ENCODE measurements at regions not wholly inside any gene's neighbourhood (a gene's known extent, or its start where the extent isn't known, plus 50 kb on each side); places are given as distances from the start of the nearest gene placed in this dataset.

DNA sequence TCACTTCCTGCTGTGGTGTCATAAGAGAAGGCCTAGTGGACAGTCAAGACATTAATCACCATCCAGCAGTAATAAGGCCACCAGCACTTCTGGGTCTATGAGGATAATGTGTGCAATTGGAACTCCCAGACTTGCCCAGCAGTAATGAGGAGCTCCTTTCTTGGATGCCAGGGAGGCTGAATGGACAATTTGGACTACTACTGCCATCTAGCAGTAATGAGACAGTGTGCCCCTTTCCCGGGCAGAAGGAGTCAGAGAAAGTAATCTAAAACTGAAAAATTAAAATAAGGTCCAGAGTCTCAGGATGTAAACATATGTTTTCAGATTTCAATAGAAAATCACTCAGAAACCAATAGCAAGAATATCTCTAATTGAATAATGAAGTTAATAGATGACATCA lies 400.4 kb downstream of the CDC14C start:
- no peak for DNase-seq (ENCODE audit: low read depth, low spot score)
- H3K4me3 ChIP-seq (ENCODE audit: insufficient read length, low read depth), result no peak overlapping the region
- H3K9me3 ChIP-seq (ENCODE audit: insufficient read depth, low read length), result no peaks in the 10 kb centered on the region
- no peaks in the 10 kb centered on the region for H3K4me1 ChIP-seq (ENCODE audit: insufficient read depth, insufficient read length)
- TF ChIP-seq YY1 (IDR thresholded peaks at IDR 0.05; ENCODE audit: insufficient read depth, insufficient read length), result no peak
- TF ChIP-seq ZNF274 (IDR thresholded peaks at IDR 0.05; ENCODE audit: low read depth, low read length), result no peak
- no peak for TF ChIP-seq SUZ12 (IDR thresholded peaks at IDR 0.05; ENCODE audit: extremely low read depth, insufficient read depth, insufficient read length)
- no peak overlapping the region for H3K9ac ChIP-seq (ENCODE audit: insufficient read length, low read depth)
- no peaks in the 10 kb centered on the region for H3K36me3 ChIP-seq (ENCODE audit: insufficient read depth, insufficient read length, low read length)
- H3K27me3 ChIP-seq (ENCODE audit: insufficient read depth, insufficient read length), result no peaks in the 10 kb centered on the region

DNA sequence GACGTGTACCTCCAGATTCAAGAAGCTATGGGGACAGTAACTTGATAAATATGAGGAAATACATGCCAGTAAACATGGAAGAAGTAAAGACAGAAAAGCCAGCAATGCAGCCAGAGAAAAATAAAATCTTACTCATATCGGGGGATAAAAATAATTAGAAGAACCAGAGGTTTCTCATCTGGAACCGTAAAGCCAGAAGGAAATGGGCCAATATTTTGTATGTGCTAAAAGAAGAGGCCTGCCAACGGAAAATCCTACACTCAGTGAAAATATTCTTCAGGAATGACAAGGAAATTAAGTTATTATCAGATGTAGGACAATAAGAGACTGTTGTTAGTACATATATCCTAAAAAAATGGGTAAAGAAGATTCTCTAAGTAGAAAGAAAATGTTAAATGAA lies 401.2 kb downstream of the CDC14C start:
- Histone ChIP-seq H3K9ac (ENCODE audit: insufficient read length, low read depth) (no peak overlapping the region), H3K9me3 (ENCODE audit: insufficient read depth, low read length) (no peaks in the 10 kb centered on the region), H3K4me3 (ENCODE audit: insufficient read length, low read depth) (no peak overlapping the region), H3K36me3 (ENCODE audit: insufficient read depth, insufficient read length, low read length) (no peaks in the 10 kb centered on the region), H3K27me3 (ENCODE audit: insufficient read depth, insufficient read length) (no peaks in the 10 kb centered on the region), H3K4me1 (ENCODE audit: insufficient read depth, insufficient read length) (no peaks in the 10 kb centered on the region)
- TF ChIP-seq ZNF274 (IDR thresholded peaks at IDR 0.05; ENCODE audit: low read depth, low read length) (no peak), YY1 (IDR thresholded peaks at IDR 0.05; ENCODE audit: insufficient read depth, insufficient read length) (no peak), SUZ12 (IDR thresholded peaks at IDR 0.05; ENCODE audit: extremely low read depth, insufficient read depth, insufficient read length) (no peak)
- no peak for DNase-seq (ENCODE audit: low read depth, low spot score)

DNA sequence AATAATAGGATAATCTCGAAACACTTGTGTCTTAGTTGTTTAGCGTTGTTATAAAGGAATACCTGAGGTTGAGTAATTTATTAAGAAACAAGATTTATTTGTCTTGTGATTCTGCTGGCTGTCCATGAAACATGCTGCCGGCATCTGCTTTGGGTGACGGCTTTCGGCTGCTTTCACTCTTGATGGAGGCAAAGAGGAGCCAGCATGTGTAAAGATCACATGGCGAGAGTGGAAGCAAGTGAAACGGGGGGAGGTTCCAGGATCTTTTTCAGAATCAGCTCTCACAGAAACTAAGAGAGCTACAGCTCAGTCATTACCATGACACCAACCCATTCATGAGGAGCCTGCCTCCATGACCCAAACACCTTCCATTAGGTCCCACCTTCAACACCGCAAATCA lies 402.8 kb downstream of the CDC14C start:
- no peaks in the 10 kb centered on the region for H3K9me3 ChIP-seq (ENCODE audit: insufficient read depth, low read length)
- H3K9ac ChIP-seq (ENCODE audit: insufficient read length, low read depth), result no peak overlapping the region
- no peaks in the 10 kb centered on the region for H3K4me1 ChIP-seq (ENCODE audit: insufficient read depth, insufficient read length)
- no peaks in the 10 kb centered on the region for H3K27me3 ChIP-seq (ENCODE audit: insufficient read depth, insufficient read length)
- TF ChIP-seq SUZ12 (IDR thresholded peaks at IDR 0.05; ENCODE audit: extremely low read depth, insufficient read depth, insufficient read length), result no peak
- TF ChIP-seq YY1 (IDR thresholded peaks at IDR 0.05; ENCODE audit: insufficient read depth, insufficient read length), result no peak
- no peak for TF ChIP-seq ZNF274 (IDR thresholded peaks at IDR 0.05; ENCODE audit: low read depth, low read length)
- no peak for DNase-seq (ENCODE audit: low read depth, low spot score)
- no peak overlapping the region for H3K4me3 ChIP-seq (ENCODE audit: insufficient read length, low read depth)
- H3K36me3 ChIP-seq (ENCODE audit: insufficient read depth, insufficient read length, low read length), result no peaks in the 10 kb centered on the region

DNA sequence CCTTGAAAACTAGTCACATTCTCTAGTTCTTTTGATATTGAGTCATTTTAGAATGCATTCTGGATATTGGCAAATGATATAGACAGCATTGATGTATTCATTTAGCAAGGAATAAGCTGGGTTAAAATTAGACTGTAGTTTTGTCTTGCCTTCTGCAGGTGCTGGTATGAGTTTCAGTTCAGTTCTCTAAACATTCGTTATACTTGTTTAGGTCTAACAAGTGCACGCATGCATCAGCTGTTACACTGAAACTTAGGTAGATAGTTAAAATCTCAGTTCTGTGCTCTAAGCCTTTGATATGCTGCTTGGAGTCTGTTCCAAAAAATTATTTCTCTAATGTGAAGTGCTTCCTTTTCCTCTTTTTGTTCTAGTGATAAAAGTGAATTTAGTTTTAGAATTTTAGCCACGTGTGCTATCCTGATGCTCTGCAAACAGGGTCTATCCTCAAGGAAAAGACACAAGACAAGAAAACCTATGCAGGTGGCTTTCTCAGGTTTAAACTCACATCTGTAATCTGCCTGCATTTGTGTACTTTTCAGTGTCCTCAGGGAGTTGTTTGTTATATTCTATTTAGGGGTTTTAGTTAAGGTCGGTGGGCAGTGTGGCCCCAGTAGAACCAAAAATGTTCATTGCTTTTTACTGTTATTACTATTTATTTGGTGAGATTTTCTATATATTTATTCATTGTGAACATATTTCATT lies 409.0 kb downstream of the CDC14C start:
- H3K9ac ChIP-seq (ENCODE audit: insufficient read length, low read depth), result no peak overlapping the region
- no peak overlapping the region for H3K4me3 ChIP-seq (ENCODE audit: insufficient read length, low read depth)
- no peaks in the 10 kb centered on the region for H3K27me3 ChIP-seq (ENCODE audit: insufficient read depth, insufficient read length)
- no peaks in the 10 kb centered on the region for H3K4me1 ChIP-seq (ENCODE audit: insufficient read depth, insufficient read length)
- TF ChIP-seq ZNF274 (IDR thresholded peaks at IDR 0.05; ENCODE audit: low read depth, low read length), result no peak
- TF ChIP-seq YY1 (IDR thresholded peaks at IDR 0.05; ENCODE audit: insufficient read depth, insufficient read length), result no peak
- no peak for TF ChIP-seq SUZ12 (IDR thresholded peaks at IDR 0.05; ENCODE audit: extremely low read depth, insufficient read depth, insufficient read length)
- no peak for DNase-seq (ENCODE audit: low read depth, low spot score)
- no peaks in the 10 kb centered on the region for H3K36me3 ChIP-seq (ENCODE audit: insufficient read depth, insufficient read length, low read length)
- H3K9me3 ChIP-seq (ENCODE audit: insufficient read depth, low read length), result no peaks in the 10 kb centered on the region

DNA sequence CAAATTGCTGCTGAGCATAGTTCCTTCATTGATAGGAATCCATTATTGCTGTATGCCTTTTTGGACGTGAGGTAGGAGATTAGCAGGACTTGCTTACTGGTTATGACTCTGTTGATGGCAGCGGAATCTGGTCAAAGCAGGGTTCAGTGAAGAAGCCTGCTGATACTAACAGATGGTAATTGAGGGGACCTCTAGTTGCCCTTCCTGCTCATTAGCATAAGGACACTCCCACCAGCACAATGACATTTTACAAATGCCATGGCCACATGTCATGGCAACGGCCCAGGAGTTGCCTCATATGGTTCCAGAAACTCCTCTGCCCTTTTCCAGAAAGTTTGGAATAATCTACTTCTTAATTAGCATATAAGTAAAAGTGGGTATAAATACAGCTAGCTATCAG lies 417.5 kb downstream of the CDC14C start:
- Histone ChIP-seq H3K9me3 (ENCODE audit: insufficient read depth, low read length) (peaks cover 9% of the 10 kb centered on the region; the same call in 1 of the 2 replicates), H3K4me1 (ENCODE audit: insufficient read depth, insufficient read length) (no peaks in the 10 kb centered on the region), H3K9ac (ENCODE audit: insufficient read length, low read depth) (no peak overlapping the region), H3K4me3 (ENCODE audit: insufficient read length, low read depth) (no peak overlapping the region), H3K27me3 (ENCODE audit: insufficient read depth, insufficient read length) (no peaks in the 10 kb centered on the region), H3K36me3 (ENCODE audit: insufficient read depth, insufficient read length, low read length) (no peaks in the 10 kb centered on the region)
- TF ChIP-seq SUZ12 (IDR thresholded peaks at IDR 0.05; ENCODE audit: extremely low read depth, insufficient read depth, insufficient read length) (no peak), YY1 (IDR thresholded peaks at IDR 0.05; ENCODE audit: insufficient read depth, insufficient read length) (no peak)
- no peak for DNase-seq (ENCODE audit: low read depth, low spot score)

DNA sequence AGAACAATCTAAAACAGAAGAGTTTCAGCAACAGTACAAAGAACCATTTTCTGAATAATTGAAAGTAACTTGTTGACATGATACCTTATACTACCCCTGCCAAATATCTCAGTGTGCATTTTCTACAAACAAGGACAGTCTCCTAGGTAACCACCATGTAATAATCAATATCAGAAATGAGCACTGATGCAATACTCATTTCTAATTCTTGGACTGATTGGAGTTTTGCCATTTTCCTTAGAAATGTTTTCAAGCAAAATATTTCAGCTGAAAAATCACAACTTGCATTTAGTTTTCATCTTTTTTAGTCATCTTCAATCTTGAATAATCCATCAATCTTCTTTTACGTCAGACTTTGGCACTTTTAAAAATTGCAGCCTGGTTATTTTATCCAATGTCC lies 420.2 kb downstream of the CDC14C start:
- no peak for TF ChIP-seq SUZ12 (IDR thresholded peaks at IDR 0.05; ENCODE audit: extremely low read depth, insufficient read depth, insufficient read length)
- TF ChIP-seq ZNF274 (IDR thresholded peaks at IDR 0.05; ENCODE audit: low read depth, low read length), result no peak
- no peak for TF ChIP-seq YY1 (IDR thresholded peaks at IDR 0.05; ENCODE audit: insufficient read depth, insufficient read length)
- H3K9me3 ChIP-seq (ENCODE audit: insufficient read depth, low read length), result peaks cover 9% of the 10 kb centered on the region; the same call in 1 of the 2 replicates
- H3K36me3 ChIP-seq (ENCODE audit: insufficient read depth, insufficient read length, low read length), result no peaks in the 10 kb centered on the region
- H3K4me3 ChIP-seq (ENCODE audit: insufficient read length, low read depth), result no peak overlapping the region
- no peaks in the 10 kb centered on the region for H3K27me3 ChIP-seq (ENCODE audit: insufficient read depth, insufficient read length)
- no peak for DNase-seq (ENCODE audit: low read depth, low spot score)
- H3K4me1 ChIP-seq (ENCODE audit: insufficient read depth, insufficient read length), result no peaks in the 10 kb centered on the region
- no peak overlapping the region for H3K9ac ChIP-seq (ENCODE audit: insufficient read length, low read depth)

DNA sequence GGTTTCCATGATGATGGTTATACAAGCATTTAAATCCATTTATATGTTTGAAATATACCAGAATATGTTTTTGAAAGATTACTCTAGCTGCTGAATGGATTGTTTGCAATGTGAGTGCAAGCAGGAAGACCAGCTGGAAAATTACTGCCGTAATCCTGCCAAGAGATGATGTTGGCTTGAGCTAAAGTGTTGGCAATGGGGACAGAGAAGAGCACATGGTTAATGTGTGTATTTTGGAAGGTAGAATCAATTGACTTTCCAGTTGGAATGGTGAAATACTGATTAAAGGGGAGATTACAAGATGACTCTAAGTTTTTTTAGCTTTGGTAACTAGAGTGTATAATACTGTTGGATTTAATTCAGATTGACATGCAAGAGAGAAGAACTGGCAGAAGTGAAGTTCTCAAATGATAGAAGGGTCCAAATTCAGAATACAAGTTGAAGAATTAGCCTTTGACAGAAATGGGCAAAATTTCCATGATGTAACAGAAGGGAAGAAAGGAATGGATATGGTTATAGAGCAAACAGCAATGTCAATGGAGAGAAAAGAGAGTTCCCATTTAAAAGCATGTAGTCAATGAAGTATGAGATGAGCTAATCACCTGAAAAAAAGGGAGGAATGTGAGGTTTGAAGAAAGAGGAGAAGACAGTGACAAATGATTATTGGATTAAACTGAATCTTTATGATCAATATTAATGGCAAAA lies 422.0 kb downstream of the CDC14C start:
- Histone ChIP-seq H3K36me3 (ENCODE audit: insufficient read depth, insufficient read length, low read length) (no peaks in the 10 kb centered on the region), H3K4me1 (ENCODE audit: insufficient read depth, insufficient read length) (no peaks in the 10 kb centered on the region), H3K9ac (ENCODE audit: insufficient read length, low read depth) (no peak overlapping the region), H3K27me3 (ENCODE audit: insufficient read depth, insufficient read length) (no peaks in the 10 kb centered on the region), H3K9me3 (ENCODE audit: insufficient read depth, low read length) (peaks cover 9% of the 10 kb centered on the region; the same call in 1 of the 2 replicates), H3K4me3 (ENCODE audit: insufficient read length, low read depth) (no peak overlapping the region)
- no peak for DNase-seq (ENCODE audit: low read depth, low spot score)
- TF ChIP-seq SUZ12 (IDR thresholded peaks at IDR 0.05; ENCODE audit: extremely low read depth, insufficient read depth, insufficient read length), result no peak
